Upper lobe of left lung (tissue), 4 donors: ENCODE measurements at regions not wholly inside any gene's neighbourhood (a gene's known extent, or its start where the extent isn't known, plus 50 kb on each side); places are given as distances from the start of the nearest gene placed in this dataset.

Experiments
- CTCF ChIP-seq, 6 experiments: fragments of 450-650 bp in 4 of 6; fragments of 200-600 bp in 2 of 6; sonication (generic) in 2 of 6; IDR thresholded peaks; one replicate each; pipeline ENCODE4 v1.5.1; 2016 to 2019; ENCODE audit warnings: antibody characterized with exemption in 6 of 6
- POLR2AphosphoS5 ChIP-seq, 2 donors: sonication (generic); formaldehyde crosslinking; IDR thresholded peaks; one replicate each; pipeline ENCODE4 v1.5.1; 2017; ENCODE audit warnings: antibody characterized with exemption in 2 of 2

- no peak for TF ChIP-seq POLR2AphosphoS5 (IDR thresholded peaks at IDR 0.05)
- no peak for TF ChIP-seq CTCF (IDR thresholded peaks at IDR 0.05)
Observed at GRCh38 chr9:100756217-100756616, 178.3 kb downstream of the CAVIN4 start.
